ENCODE measurements at regions not wholly inside any gene's neighbourhood (a gene's known extent, or its start where the extent isn't known, plus 50 kb on each side); places are given as distances from the start of the nearest gene placed in this dataset.

GRCh38 chr3:61497463-61497862 is 63.9 kb upstream of the PTPRG start:
- Histone ChIP-seq H3K9me2 (ENCODE audit: insufficient read depth, low read length) (no peaks in the 10 kb centered on the region), H3K4me1 (ENCODE audit: insufficient read depth, low read length, poor library complexity, severe bottlenecking) (no peaks in the 10 kb centered on the region), H3K36me3 (ENCODE audit: insufficient read depth, low read length) (no peaks in the 10 kb centered on the region), H3K79me2 (ENCODE audit: insufficient read depth, low read depth, low read length) (no peaks in the 10 kb centered on the region), H4K20me1 (ENCODE audit: insufficient read depth, low read length) (no peaks in the 10 kb centered on the region), H3K27ac (ENCODE audit: low read depth, low read length, poor library complexity, severe bottlenecking) (no peak overlapping the region), H3K4me2 (ENCODE audit: low read length) (no peak overlapping the region), H2AFZ (ENCODE audit: low read length) (no peak overlapping the region), H3K9me3 (ENCODE audit: low read length) (no peaks in the 10 kb centered on the region), H3K4me3 (ENCODE audit: low read depth, low read length, poor library complexity, severe bottlenecking) (no peak overlapping the region)
- BruUV-seq (replicated peaks): no TSS peak
- intact Hi-C loops (cut with micrococcal nuclease; ENCODE audit: unreplicated experiment): no loop called here
- DNase-seq (ENCODE audit: low spot score): no peak
- POLR2A ChIA-PET: no interaction called here
- CTCF ChIA-PET (ENCODE audit: unreplicated experiment): no interaction called here
- TF ChIP-seq EZH2phosphoT487 (IDR thresholded peaks at IDR 0.05; ENCODE audit: borderline replicate concordance, low read depth, low read length) (no peak), CTCF (conservative IDR thresholded peaks at IDR 0.05; ENCODE audit: low read length) (no peak)

DNA sequence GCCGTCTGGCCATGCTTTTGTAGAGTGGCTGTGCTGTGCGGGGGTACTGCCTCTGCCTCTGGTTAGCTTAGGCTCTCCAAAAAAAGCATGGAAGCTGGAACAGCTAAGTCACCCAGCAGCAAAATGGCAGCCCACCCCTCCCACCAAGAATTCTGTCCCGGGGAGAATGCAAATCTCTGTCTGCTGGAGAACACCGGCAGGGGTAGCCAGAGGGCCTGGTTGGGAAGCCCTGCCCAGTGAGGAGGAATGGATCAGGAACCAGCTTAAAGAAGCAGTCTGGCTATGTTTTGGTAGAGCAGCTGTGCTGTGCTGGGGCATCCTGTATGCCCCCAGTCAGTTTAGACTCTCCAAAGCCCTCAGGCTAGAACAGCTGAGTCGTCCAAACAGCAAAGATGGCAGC is 56.2 kb upstream of the PTPRG start:
- H3K36me3 ChIP-seq (ENCODE audit: insufficient read depth, low read length): no peaks in the 10 kb centered on the region
- POLR2A ChIA-PET: no interaction called here

GRCh38 chr3:61507946-61508345 is 53.4 kb upstream of the PTPRG start:
- no peaks in the 10 kb centered on the region for H3K79me2 ChIP-seq (ENCODE audit: insufficient read depth, low read depth, low read length)
- no peak for DNase-seq (ENCODE audit: low spot score)
- no peak overlapping the region for H3K4me2 ChIP-seq (ENCODE audit: low read length)
- ChIA-PET CTCF (ENCODE audit: unreplicated experiment) (no interaction called here), POLR2A (no interaction called here)
- no peaks in the 10 kb centered on the region for H3K4me1 ChIP-seq (ENCODE audit: insufficient read depth, low read length, poor library complexity, severe bottlenecking)
- no peak overlapping the region for H2AFZ ChIP-seq (ENCODE audit: low read length)
- BruUV-seq (replicated peaks): no TSS peak
- no peaks in the 10 kb centered on the region for H3K9me2 ChIP-seq (ENCODE audit: insufficient read depth, low read length)
- intact Hi-C loops (cut with micrococcal nuclease; ENCODE audit: unreplicated experiment): no loop called here
- TF ChIP-seq CTCF (conservative IDR thresholded peaks at IDR 0.05; ENCODE audit: low read length): no peak
- TF ChIP-seq EZH2phosphoT487 (IDR thresholded peaks at IDR 0.05; ENCODE audit: borderline replicate concordance, low read depth, low read length): no peak
- no peak overlapping the region for H3K4me3 ChIP-seq (ENCODE audit: low read depth, low read length, poor library complexity, severe bottlenecking)
- no peak overlapping the region for H3K27ac ChIP-seq (ENCODE audit: low read depth, low read length, poor library complexity, severe bottlenecking)
- no peaks in the 10 kb centered on the region for H4K20me1 ChIP-seq (ENCODE audit: insufficient read depth, low read length)
- no peaks in the 10 kb centered on the region for H3K9me3 ChIP-seq (ENCODE audit: low read length)
- no peaks in the 10 kb centered on the region for H3K36me3 ChIP-seq (ENCODE audit: insufficient read depth, low read length)

More for the DNA sequence above, 56.2 kb upstream of the PTPRG start:
- H3K9me3 ChIP-seq (ENCODE audit: low read length): no peaks in the 10 kb centered on the region
- H4K20me1 ChIP-seq (ENCODE audit: insufficient read depth, low read length): no peaks in the 10 kb centered on the region
- H3K27ac ChIP-seq (ENCODE audit: low read depth, low read length, poor library complexity, severe bottlenecking): no peak overlapping the region
- no peaks in the 10 kb centered on the region for H3K9me2 ChIP-seq (ENCODE audit: insufficient read depth, low read length)
- no peaks in the 10 kb centered on the region for H3K4me1 ChIP-seq (ENCODE audit: insufficient read depth, low read length, poor library complexity, severe bottlenecking)
- H3K79me2 ChIP-seq (ENCODE audit: insufficient read depth, low read depth, low read length): no peaks in the 10 kb centered on the region
- intact Hi-C loops (cut with micrococcal nuclease; ENCODE audit: unreplicated experiment): no loop called here
- no TSS peak for BruUV-seq (replicated peaks)
- H2AFZ ChIP-seq (ENCODE audit: low read length): no peak overlapping the region
- H3K4me2 ChIP-seq (ENCODE audit: low read length): no peak overlapping the region
- no peak for TF ChIP-seq CTCF (conservative IDR thresholded peaks at IDR 0.05; ENCODE audit: low read length)
- TF ChIP-seq EZH2phosphoT487 (IDR thresholded peaks at IDR 0.05; ENCODE audit: borderline replicate concordance, low read depth, low read length): no peak
- CTCF ChIA-PET (ENCODE audit: unreplicated experiment): no interaction called here
- H3K4me3 ChIP-seq (ENCODE audit: low read depth, low read length, poor library complexity, severe bottlenecking): no peak overlapping the region
- no peak for DNase-seq (ENCODE audit: low spot score)
